WTC11 (cell line): ENCODE measurements at regions not wholly inside any gene's neighbourhood (a gene's known extent, or its start where the extent isn't known, plus 50 kb on each side); places are given as distances from the start of the nearest gene placed in this dataset.

Experiments
- ATAC-seq: fragments of 200-7000 bp; cut with Tn5 transposase; 2 replicates; pipeline ENCODE4 v1.10.0; 2021; ENCODE audit warnings: mild to moderate bottlenecking, moderate library complexity
- CTCF ChIA-PET: fragments of 300-600 bp; sonication (Branson Sonifier 250); formaldehyde crosslinking; loops from one replicate; lab custom pipeline; 2021; ENCODE audit warnings: antibody characterized with exemption; lab: Charles Lee
- POLR2A ChIA-PET: fragments of 350-600 bp; sonication (Branson Sonifier 250); formaldehyde crosslinking; loops from one replicate; lab custom pipeline; 2021; ENCODE audit warnings: antibody characterized with exemption; lab: Charles Lee
- DNase-seq: peaks from one replicate; pipeline ENCODE4 v3.0.0; 2021; ENCODE audit warnings: low spot score
- H3K27ac Mint-ChIP-seq: 2 replicates; pipeline ENCODE4 v1.8.0; 2021; ENCODE audit warnings: mixed read lengths
- H3K27me3 Mint-ChIP-seq: 2 replicates; pipeline ENCODE4 v1.8.0; 2021; ENCODE audit warnings: low read depth, mild to moderate bottlenecking, moderate library complexity, mixed read lengths
- H3K36me3 Mint-ChIP-seq: 2 replicates; pipeline ENCODE4 v1.8.0; 2021; ENCODE audit warnings: mixed read lengths
- H3K4me1 Mint-ChIP-seq: 2 replicates; pipeline ENCODE4 v1.8.0; 2022; ENCODE audit warnings: mixed read lengths
- H3K4me3 Mint-ChIP-seq: 2 replicates; pipeline ENCODE4 v1.8.0; 2021; ENCODE audit warnings: mild to moderate bottlenecking, moderate library complexity, mixed read lengths
- H3K9me3 Mint-ChIP-seq: 2 replicates; pipeline ENCODE4 v1.8.0; 2021; ENCODE audit warnings: mixed read lengths
- ATF1 ChIP-seq: sonication (generic); formaldehyde crosslinking; IDR thresholded peaks from 2 replicates; pipeline ENCODE4 v1.8.1; 2023; ENCODE audit warnings: mild to moderate bottlenecking, moderate library complexity, missing genetic modification reagents
- ESRRA ChIP-seq: sonication (generic); formaldehyde crosslinking; IDR thresholded peaks from 2 replicates; pipeline ENCODE4 v1.8.1; 2022; ENCODE audit warnings: mild to moderate bottlenecking, missing genetic modification reagents, borderline replicate concordance
- ETV6 ChIP-seq: sonication (generic); formaldehyde crosslinking; IDR thresholded peaks from 2 replicates; pipeline ENCODE4 v1.8.1; 2022; ENCODE audit warnings: mild to moderate bottlenecking, missing genetic modification reagents
- FOXK1 ChIP-seq: sonication (generic); formaldehyde crosslinking; IDR thresholded peaks from 2 replicates; pipeline ENCODE4 v1.8.0; 2022; ENCODE audit warnings: mild to moderate bottlenecking, moderate library complexity, missing genetic modification reagents
- GRHL2 ChIP-seq: fragments of 250-450 bp; sonication (Bioruptor Pico); IDR thresholded peaks from 2 replicates; pipeline ENCODE4 v1.8.0; 2022; ENCODE audit warnings: mild to moderate bottlenecking, moderate library complexity; ENCODE audit not compliant: insufficient replicate concordance, severe bottlenecking
- HMGA2 ChIP-seq: fragments of 250-450 bp; sonication (Bioruptor Pico); IDR thresholded peaks from 2 replicates; pipeline ENCODE4 v1.4.0; 2021; ENCODE audit warnings: mild to moderate bottlenecking, moderate library complexity
- KAT7 ChIP-seq: sonication (generic); formaldehyde crosslinking; IDR thresholded peaks from 2 replicates; pipeline ENCODE4 v1.8.1; 2023; ENCODE audit warnings: missing genetic modification reagents, mild to moderate bottlenecking, borderline replicate concordance
- NFE2L1 ChIP-seq: sonication (generic); formaldehyde crosslinking; IDR thresholded peaks from 2 replicates; pipeline ENCODE4 v1.8.1; 2023; ENCODE audit warnings: missing genetic modification reagents
- NR2C2 ChIP-seq: sonication (generic); formaldehyde crosslinking; IDR thresholded peaks from 2 replicates; pipeline ENCODE4 v1.8.0; 2022; ENCODE audit warnings: mild to moderate bottlenecking, missing genetic modification reagents
- PRRX2 ChIP-seq: fragments of 250-450 bp; sonication (Bioruptor Pico); IDR thresholded peaks from 2 replicates; pipeline ENCODE4 v1.8.0; 2021; ENCODE audit warnings: mild to moderate bottlenecking
- RORB ChIP-seq: fragments of 250-450 bp; sonication (Bioruptor Pico); IDR thresholded peaks from 2 replicates; pipeline ENCODE4 v1.9.0; 2021; ENCODE audit warnings: mild to moderate bottlenecking
- TCF7 ChIP-seq: sonication (generic); formaldehyde crosslinking; IDR thresholded peaks from 2 replicates; pipeline ENCODE4 v1.8.0; 2022; ENCODE audit warnings: mild to moderate bottlenecking, low read depth, missing genetic modification reagents, moderate library complexity
- TEAD1 ChIP-seq: sonication (generic); formaldehyde crosslinking; IDR thresholded peaks from 2 replicates; pipeline ENCODE4 v1.8.0; 2022; ENCODE audit warnings: mild to moderate bottlenecking, missing genetic modification reagents
- TF ChIP-seq, protein P1 (sequence below): sonication (generic); formaldehyde crosslinking; IDR thresholded peaks from 2 replicates; pipeline ENCODE4 v1.8.0; 2023; ENCODE audit warnings: mild to moderate bottlenecking, missing genetic modification reagents
- TF ChIP-seq, protein P2 (sequence below): sonication (generic); formaldehyde crosslinking; IDR thresholded peaks from 2 replicates; pipeline ENCODE4 v1.8.1; 2023; ENCODE audit warnings: mild to moderate bottlenecking, missing genetic modification reagents, moderate library complexity
- TF ChIP-seq, protein P3 (sequence below): sonication (generic); formaldehyde crosslinking; IDR thresholded peaks from 2 replicates; pipeline ENCODE4 v1.8.1; 2022; ENCODE audit warnings: low read depth, mild to moderate bottlenecking, moderate library complexity, missing genetic modification reagents, borderline replicate concordance
- TF ChIP-seq, protein P4 (sequence below): sonication (generic); formaldehyde crosslinking; IDR thresholded peaks from 2 replicates; pipeline ENCODE4 v1.8.1; 2023; ENCODE audit warnings: mild to moderate bottlenecking, moderate library complexity, missing genetic modification reagents

DNA sequence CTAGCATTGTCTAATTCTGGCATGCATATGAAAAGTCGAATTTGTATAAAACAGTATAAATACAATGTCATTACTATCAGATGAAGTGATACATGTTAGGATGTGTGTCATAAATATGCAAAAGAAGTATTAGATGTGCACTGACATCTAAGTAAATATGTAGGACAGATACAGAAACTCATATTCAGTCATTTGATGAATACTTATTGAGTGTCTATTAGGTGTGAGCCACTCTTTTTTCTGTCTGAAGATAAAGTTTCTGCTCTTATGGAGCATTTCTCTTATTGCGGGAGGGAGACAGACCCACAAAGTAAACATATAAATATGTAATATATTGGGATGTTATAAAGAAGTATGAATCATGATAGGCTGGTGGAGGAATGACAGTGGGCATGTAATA lies 426.6 kb upstream of the B3GALT2 start (continued):
- TF ChIP-seq, protein P1, sequence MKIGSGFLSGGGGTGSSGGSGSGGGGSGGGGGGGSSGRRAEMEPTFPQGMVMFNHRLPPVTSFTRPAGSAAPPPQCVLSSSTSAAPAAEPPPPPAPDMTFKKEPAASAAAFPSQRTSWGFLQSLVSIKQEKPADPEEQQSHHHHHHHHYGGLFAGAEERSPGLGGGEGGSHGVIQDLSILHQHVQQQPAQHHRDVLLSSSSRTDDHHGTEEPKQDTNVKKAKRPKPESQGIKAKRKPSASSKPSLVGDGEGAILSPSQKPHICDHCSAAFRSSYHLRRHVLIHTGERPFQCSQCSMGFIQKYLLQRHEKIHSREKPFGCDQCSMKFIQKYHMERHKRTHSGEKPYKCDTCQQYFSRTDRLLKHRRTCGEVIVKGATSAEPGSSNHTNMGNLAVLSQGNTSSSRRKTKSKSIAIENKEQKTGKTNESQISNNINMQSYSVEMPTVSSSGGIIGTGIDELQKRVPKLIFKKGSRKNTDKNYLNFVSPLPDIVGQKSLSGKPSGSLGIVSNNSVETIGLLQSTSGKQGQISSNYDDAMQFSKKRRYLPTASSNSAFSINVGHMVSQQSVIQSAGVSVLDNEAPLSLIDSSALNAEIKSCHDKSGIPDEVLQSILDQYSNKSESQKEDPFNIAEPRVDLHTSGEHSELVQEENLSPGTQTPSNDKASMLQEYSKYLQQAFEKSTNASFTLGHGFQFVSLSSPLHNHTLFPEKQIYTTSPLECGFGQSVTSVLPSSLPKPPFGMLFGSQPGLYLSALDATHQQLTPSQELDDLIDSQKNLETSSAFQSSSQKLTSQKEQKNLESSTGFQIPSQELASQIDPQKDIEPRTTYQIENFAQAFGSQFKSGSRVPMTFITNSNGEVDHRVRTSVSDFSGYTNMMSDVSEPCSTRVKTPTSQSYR (CRISPR knock-in tag), result no peak
- TF ChIP-seq, protein P2, sequence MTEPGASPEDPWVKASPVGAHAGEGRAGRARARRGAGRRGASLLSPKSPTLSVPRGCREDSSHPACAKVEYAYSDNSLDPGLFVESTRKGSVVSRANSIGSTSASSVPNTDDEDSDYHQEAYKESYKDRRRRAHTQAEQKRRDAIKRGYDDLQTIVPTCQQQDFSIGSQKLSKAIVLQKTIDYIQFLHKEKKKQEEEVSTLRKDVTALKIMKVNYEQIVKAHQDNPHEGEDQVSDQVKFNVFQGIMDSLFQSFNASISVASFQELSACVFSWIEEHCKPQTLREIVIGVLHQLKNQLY (CRISPR knock-in tag), result no peak

DNA sequence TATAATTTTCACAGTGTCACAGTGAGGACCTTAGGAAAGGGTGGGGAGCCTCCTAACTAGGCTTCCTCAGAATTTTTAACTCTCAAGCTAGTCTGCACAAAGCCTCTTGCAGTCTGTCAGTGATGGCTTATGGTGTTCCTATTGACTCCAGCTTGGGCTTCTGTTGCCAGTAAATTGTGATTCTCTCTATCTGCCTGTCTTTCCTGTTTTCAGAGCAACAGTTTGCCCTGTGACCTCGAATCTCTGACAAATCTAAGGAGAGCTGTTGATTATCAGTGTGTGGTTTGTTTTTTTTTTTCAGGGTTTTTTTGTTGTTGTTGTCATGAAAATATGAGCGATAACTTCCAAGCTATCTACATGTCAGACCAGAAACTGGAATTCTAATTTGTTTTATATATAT lies 423.2 kb upstream of the B3GALT2 start:
- no peak for ATAC-seq
- CTCF ChIA-PET, result no interaction called here
- no peak for DNase-seq
- Mint-ChIP-seq H3K27ac (no peak overlapping the region), H3K9me3 (peaks cover 8% of the 10 kb centered on the region), H3K4me3 (no peak overlapping the region), H3K27me3 (no peaks in the 10 kb centered on the region)
- TF ChIP-seq ATF1 (CRISPR knock-in tag) (no peak), TCF7 (CRISPR knock-in tag) (no peak), TEAD1 (no peak), PRRX2 (CRISPR knock-in tag) (no peak), NR2C2 (CRISPR knock-in tag) (no peak)
- TF ChIP-seq, protein P3, sequence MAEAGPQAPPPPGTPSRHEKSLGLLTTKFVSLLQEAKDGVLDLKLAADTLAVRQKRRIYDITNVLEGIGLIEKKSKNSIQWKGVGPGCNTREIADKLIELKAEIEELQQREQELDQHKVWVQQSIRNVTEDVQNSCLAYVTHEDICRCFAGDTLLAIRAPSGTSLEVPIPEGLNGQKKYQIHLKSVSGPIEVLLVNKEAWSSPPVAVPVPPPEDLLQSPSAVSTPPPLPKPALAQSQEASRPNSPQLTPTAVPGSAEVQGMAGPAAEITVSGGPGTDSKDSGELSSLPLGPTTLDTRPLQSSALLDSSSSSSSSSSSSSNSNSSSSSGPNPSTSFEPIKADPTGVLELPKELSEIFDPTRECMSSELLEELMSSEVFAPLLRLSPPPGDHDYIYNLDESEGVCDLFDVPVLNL (CRISPR knock-in tag), result no peak
- TF ChIP-seq, all 79 proteins: peak for 0
- Mint-ChIP-seq H3K4me1 (no peaks in the 10 kb centered on the region), H3K36me3 (peaks cover 4% of the 10 kb centered on the region; the same call in 1 of the 2 replicates)
- POLR2A ChIA-PET, result no interaction called here

DNA sequence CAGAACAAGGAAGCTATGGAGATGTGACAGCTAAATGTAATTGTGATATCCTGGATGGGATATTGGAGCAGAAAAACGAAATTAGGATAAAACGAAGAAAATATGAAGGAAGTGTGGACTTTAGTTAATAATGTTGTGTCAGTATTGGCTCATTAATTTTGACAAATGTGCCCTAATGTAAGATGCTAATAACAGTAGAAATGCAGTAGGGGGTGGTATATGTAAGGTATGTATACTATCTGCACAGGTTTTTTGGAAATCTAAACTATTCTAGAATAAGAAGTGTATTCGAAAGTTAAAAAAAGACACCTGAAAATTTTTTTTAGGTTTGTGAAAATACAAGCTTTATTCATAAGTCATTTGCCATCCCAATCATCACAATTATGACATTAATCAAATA lies 421.4 kb upstream of the B3GALT2 start:
- POLR2A ChIA-PET, result no interaction called here
- no peaks in the 10 kb centered on the region for H3K27me3 Mint-ChIP-seq
- H3K36me3 Mint-ChIP-seq, result peaks cover 4% of the 10 kb centered on the region; the same call in 1 of the 2 replicates
- H3K4me1 Mint-ChIP-seq, result peaks cover 12% of the 10 kb centered on the region
- no peak overlapping the region for H3K4me3 Mint-ChIP-seq
- CTCF ChIA-PET, result no interaction called here
- DNase-seq (no peak), ATAC-seq (no peak)
- peaks cover 8% of the 10 kb centered on the region for H3K9me3 Mint-ChIP-seq
- no peak overlapping the region for H3K27ac Mint-ChIP-seq
- TF ChIP-seq KAT7 (CRISPR knock-in tag), result no peak
- TF ChIP-seq ESRRA, result no peak
- TF ChIP-seq, all 79 proteins: peak for 0

DNA sequence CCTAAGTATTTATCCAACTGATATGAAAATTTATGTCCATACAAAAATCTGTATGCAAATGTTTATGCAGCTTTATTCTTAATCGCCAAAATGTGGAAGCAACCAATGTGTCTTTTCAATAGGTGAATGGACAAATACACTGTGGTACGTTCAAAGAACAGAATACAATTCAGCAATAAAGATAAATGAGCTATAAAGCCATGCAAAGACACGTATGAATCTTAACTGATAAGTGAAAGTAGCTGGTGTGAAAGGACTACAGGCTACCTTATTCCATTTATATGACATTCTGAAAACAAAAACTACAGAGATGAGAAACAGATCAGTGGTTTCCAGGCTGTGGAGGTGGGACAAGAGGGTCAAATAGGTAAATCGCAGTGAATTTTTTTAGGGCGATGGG lies 419.6 kb upstream of the B3GALT2 start:
- ChIA-PET CTCF (no interaction called here), POLR2A (no interaction called here)
- DNase-seq, result no peak
- no peak for ATAC-seq
- Mint-ChIP-seq H3K27me3 (no peaks in the 10 kb centered on the region), H3K4me1 (peaks cover 16% of the 10 kb centered on the region), H3K27ac (no peak overlapping the region), H3K9me3 (peaks cover 8% of the 10 kb centered on the region), H3K4me3 (no peak overlapping the region), H3K36me3 (peaks cover 4% of the 10 kb centered on the region; the same call in 1 of the 2 replicates)
- TF ChIP-seq, protein P4, sequence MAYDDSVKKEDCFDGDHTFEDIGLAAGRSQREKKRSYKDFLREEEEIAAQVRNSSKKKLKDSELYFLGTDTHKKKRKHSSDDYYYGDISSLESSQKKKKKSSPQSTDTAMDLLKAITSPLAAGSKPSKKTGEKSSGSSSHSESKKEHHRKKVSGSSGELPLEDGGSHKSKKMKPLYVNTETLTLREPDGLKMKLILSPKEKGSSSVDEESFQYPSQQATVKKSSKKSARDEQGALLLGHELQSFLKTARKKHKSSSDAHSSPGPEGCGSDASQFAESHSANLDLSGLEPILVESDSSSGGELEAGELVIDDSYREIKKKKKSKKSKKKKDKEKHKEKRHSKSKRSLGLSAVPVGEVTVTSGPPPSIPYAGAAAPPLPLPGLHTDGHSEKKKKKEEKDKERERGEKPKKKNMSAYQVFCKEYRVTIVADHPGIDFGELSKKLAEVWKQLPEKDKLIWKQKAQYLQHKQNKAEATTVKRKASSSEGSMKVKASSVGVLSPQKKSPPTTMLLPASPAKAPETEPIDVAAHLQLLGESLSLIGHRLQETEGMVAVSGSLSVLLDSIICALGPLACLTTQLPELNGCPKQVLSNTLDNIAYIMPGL (CRISPR knock-in tag), result no peak
- TF ChIP-seq FOXK1 (CRISPR knock-in tag) (no peak), ETV6 (CRISPR knock-in tag) (no peak), GRHL2 (CRISPR knock-in tag) (no peak), RORB (CRISPR knock-in tag) (no peak), HMGA2 (no peak), NFE2L1 (CRISPR knock-in tag) (no peak)
- TF ChIP-seq, protein P2 (CRISPR knock-in tag), result no peak
- TF ChIP-seq, protein P1 (CRISPR knock-in tag), result no peak
